Spleen (tissue), 11 donors: ENCODE measurements at regions not wholly inside any gene's neighbourhood (a gene's known extent, or its start where the extent isn't known, plus 50 kb on each side); places are given as distances from the start of the nearest gene placed in this dataset.

Experiments used
- DNase-seq: peaks from one replicate; pipeline ENCODE4 v3.0.0-alpha.2; 2020
- H3K27ac ChIP-seq, 8 donors: fragments of 200-600 bp; sonication (generic) in 7 of 8; 1 replicate in 4 of 8; 2 replicates in 4 of 8; pipeline versions ENCODE4 v1.5.0 to v1.8.0; 2016 to 2021; ENCODE audit warnings: inconsistent platforms in 4 of 8, mild to moderate bottlenecking in 4 of 8, moderate library complexity in 1 of 8
- H3K27me3 ChIP-seq, 7 donors: fragments of 200-600 bp; sonication (generic) in 6 of 7; replicated peaks in 1 of 7; 1 replicate in 4 of 7; 2 replicates in 3 of 7; pipeline versions ENCODE4 v1.5.0 to v1.8.0; 2016 to 2021; ENCODE audit warnings: inconsistent platforms in 3 of 7, mild to moderate bottlenecking in 1 of 7
- H3K36me3 ChIP-seq, 6 donors: fragments of 200-600 bp; sonication (generic) in 5 of 6; 1 replicate in 4 of 6; 2 replicates in 2 of 6; pipeline versions ENCODE4 v1.5.0 to v1.8.0; 2016 to 2021; ENCODE audit warnings: inconsistent platforms in 2 of 6
- H3K4me1 ChIP-seq, 6 donors: fragments of 200-600 bp; sonication (generic) in 5 of 6; 1 replicate in 3 of 6; 2 replicates in 3 of 6; pipeline versions ENCODE4 v1.5.0 to v1.8.0; 2016 to 2021; ENCODE audit warnings: inconsistent platforms in 3 of 6
- H3K4me3 ChIP-seq, 8 donors: fragments of 200-600 bp; sonication (generic) in 7 of 8; 1 replicate in 4 of 8; 2 replicates in 4 of 8; pipeline versions ENCODE4 v1.5.0 to v1.8.0; 2016 to 2021; ENCODE audit warnings: inconsistent platforms in 4 of 8, mild to moderate bottlenecking in 4 of 8, moderate library complexity in 2 of 8
- H3K9me3 ChIP-seq, 8 donors: fragments of 200-600 bp; sonication (generic) in 7 of 8; 1 replicate in 4 of 8; 2 replicates in 4 of 8; pipeline versions ENCODE4 v1.5.0 to v1.8.0; 2016 to 2021; ENCODE audit warnings: inconsistent platforms in 4 of 8
- POLR2A ChIP-seq, 3 donors: fragments of 450-650 bp; IDR thresholded peaks; one replicate each; pipeline ENCODE4 v1.5.1; 2017; ENCODE audit warnings: antibody characterized with exemption in 3 of 3, mild to moderate bottlenecking in 1 of 3
- POLR2AphosphoS5 ChIP-seq, 3 donors: sonication (generic); formaldehyde crosslinking; IDR thresholded peaks; one replicate each; pipeline ENCODE4 v1.5.1; 2017; ENCODE audit warnings: antibody characterized with exemption in 3 of 3
- WGBS, 5 donors: extraction: QIAGEN DNeasy Blood & Tissue Kit in 3 of 5; methylation state at CpG; one replicate each; pipeline versions ENCODE4 v1.1.5 to v1.1.7; 2013 to 2018; 5-methylcytosine and 5-hydroxymethylcytosine counted together
- intact Hi-C: fragments of 100-400 bp; cut with DNase I; formaldehyde crosslinking; loops from one replicate; pipeline ENCODE4 v1.15.0; 2023; ENCODE audit warnings: low total_unique reads
- TF ChIP-seq, protein P1 (sequence below), 11 experiments: fragments of 200-600 bp in 7 of 11; fragments of 450-650 bp in 4 of 11; sonication (generic) in 4 of 11; IDR thresholded peaks in 8 of 11; conservative IDR thresholded peaks in 3 of 11; 1 replicate in 7 of 11; 2 replicates in 4 of 11; pipeline versions ENCODE4 v1.4.0 to v1.8.0; 2016 to 2021; ENCODE audit warnings: antibody characterized with exemption in 11 of 11, inconsistent platforms in 4 of 11, mild to moderate bottlenecking in 1 of 11
- donor health status: healthy with polysubstance abuse.
- donor health status: DM: no; HTN: no; CAD: no; lungs with moderate emphysema.
- donor health status: DM: no; HTN: no; CAD: no.
- donor health status: Bipolar disorder and iron deficiency.
- donor health status: healthy.
- donor health status: DM: no; HTN: no; CAD: no.
- donor health status: DM: yes; HTN: yes; CAD: no.

DNA sequence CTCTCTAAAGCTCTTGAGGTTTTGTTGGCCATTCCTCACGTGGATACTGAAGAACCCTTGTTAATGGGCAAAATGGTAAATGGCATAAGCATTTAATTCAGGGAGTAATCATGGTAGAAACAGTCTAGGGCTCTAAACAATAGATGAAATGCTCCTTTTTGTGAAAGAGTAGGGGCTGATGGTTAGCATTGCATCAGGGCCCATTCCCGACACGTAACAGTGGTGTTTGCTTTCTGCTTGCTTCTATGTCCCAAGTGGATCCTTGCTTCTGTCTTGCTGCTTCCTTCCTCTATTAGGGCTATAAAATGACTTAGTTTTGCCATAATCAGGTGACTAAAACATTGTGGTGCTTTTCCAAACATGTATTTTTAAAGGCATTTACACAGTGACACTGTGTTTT is 230.9 kb upstream of the AFF2 start:
- H3K4me3 ChIP-seq = no peak overlapping the region
- H3K9me3 ChIP-seq = no peaks in the 10 kb centered on the region
- no peaks in the 10 kb centered on the region for H3K36me3 ChIP-seq
- H3K27ac ChIP-seq = no peak overlapping the region
- H3K4me1 ChIP-seq = peaks cover 0 to 6% (median 0%) of the 10 kb centered on the region in 6 donors
- TF ChIP-seq POLR2AphosphoS5 (IDR thresholded peaks at IDR 0.05) = no peak
- TF ChIP-seq, protein P1, sequence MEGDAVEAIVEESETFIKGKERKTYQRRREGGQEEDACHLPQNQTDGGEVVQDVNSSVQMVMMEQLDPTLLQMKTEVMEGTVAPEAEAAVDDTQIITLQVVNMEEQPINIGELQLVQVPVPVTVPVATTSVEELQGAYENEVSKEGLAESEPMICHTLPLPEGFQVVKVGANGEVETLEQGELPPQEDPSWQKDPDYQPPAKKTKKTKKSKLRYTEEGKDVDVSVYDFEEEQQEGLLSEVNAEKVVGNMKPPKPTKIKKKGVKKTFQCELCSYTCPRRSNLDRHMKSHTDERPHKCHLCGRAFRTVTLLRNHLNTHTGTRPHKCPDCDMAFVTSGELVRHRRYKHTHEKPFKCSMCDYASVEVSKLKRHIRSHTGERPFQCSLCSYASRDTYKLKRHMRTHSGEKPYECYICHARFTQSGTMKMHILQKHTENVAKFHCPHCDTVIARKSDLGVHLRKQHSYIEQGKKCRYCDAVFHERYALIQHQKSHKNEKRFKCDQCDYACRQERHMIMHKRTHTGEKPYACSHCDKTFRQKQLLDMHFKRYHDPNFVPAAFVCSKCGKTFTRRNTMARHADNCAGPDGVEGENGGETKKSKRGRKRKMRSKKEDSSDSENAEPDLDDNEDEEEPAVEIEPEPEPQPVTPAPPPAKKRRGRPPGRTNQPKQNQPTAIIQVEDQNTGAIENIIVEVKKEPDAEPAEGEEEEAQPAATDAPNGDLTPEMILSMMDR (IDR thresholded peaks at IDR 0.05 in 8 of 11, conservative IDR thresholded peaks at IDR 0.05 in 3 of 11) = no peak
- TF ChIP-seq POLR2A (IDR thresholded peaks at IDR 0.05) = no peak
- WGBS, 5 donors = 42 to 67% (median 52%) methylated on average over 3 of the region's 3 CpGs
- no peak for DNase-seq
- no peaks in the 10 kb centered on the region for H3K27me3 ChIP-seq
- intact Hi-C loops = no loop called here

DNA sequence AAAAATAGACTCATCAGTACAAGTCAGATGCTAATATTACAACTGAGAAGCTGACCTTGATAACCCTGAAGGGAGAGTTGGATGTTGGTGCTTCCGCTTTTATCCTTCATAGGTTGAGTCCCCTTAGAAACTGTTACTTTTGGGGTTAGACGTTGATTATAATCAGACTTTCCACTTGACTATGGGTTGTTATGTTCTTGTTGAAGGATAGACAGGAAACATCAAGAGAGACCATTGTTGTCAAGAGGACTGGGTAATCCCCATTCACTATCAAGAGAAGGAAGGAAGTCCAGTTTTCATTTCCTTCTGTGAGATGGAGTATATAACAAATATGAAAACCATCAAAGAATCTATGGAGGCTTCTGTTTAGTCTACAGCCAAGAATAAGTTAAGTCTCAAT is 229.9 kb upstream of the AFF2 start:
- intact Hi-C loops = no loop called here

DNA sequence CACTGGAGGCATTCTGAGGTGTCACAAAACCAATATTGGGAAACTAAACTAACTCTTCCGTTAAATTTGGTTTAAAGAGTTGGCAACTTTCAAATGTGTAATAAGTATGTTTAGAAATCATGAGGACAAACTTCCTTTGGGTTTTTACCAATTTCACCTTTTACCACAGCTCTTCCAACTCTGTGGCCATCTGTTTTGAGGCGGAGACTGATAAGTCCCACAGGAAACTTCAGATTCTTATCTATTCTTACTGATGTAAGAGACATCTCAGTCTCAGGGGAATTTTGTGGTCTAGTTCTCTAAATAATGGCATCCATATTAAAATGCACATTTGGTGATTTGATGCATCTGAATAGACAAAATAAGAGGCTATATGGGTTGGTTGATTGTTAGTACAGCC is 229.2 kb upstream of the AFF2 start:
- WGBS, 5 donors = 23 to 61% (median 32%) methylated on average over 2 of the region's 2 CpGs
- Histone ChIP-seq H3K4me3 (no peak overlapping the region), H3K36me3 (no peaks in the 10 kb centered on the region), H3K9me3 (no peaks in the 10 kb centered on the region), H3K27ac (no peak overlapping the region), H3K27me3 (no peaks in the 10 kb centered on the region), H3K4me1 (peaks cover 0 to 6% (median 0%) of the 10 kb centered on the region in 6 donors)
- DNase-seq = no peak
- TF ChIP-seq POLR2A (IDR thresholded peaks at IDR 0.05) (no peak), POLR2AphosphoS5 (IDR thresholded peaks at IDR 0.05) (no peak)
- TF ChIP-seq, protein P1 (IDR thresholded peaks at IDR 0.05 in 8 of 11, conservative IDR thresholded peaks at IDR 0.05 in 3 of 11) = no peak
- intact Hi-C loops = no loop called here

More for the DNA sequence above, 229.9 kb upstream of the AFF2 start:
- Histone ChIP-seq H3K36me3 (no peaks in the 10 kb centered on the region), H3K27me3 (no peaks in the 10 kb centered on the region), H3K27ac (no peak overlapping the region), H3K4me3 (no peak overlapping the region), H3K4me1 (peaks cover 0 to 6% (median 0%) of the 10 kb centered on the region in 6 donors), H3K9me3 (no peaks in the 10 kb centered on the region)
- TF ChIP-seq POLR2AphosphoS5 (IDR thresholded peaks at IDR 0.05) = no peak
- TF ChIP-seq POLR2A (IDR thresholded peaks at IDR 0.05) = no peak
- 40 to 58% (median 49%) methylated on average over 2 of the region's 2 CpGs for WGBS, 5 donors
- no peak for DNase-seq

DNA sequence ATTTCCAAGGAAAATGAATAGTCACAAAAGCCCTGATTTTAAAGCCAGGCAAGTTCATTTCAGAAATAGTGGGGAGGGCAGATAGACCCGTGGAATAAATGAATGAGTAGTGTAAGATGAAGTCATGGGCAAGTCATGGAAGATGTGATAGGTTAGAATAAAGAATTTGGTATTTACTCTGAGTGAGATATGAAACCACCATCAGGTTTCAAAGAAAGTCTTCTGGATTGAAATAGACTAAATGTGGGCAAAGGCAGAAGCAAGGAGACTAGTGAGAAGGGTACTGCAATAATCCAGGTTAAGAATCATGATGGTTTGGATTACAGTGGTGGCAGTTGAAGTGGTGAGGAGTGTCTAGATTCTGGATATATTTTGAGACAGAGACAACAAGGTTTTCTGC is 218.5 kb upstream of the AFF2 start:
- Histone ChIP-seq H3K4me1 (no peaks in the 10 kb centered on the region), H3K36me3 (no peaks in the 10 kb centered on the region), H3K27me3 (no peaks in the 10 kb centered on the region), H3K9me3 (no peaks in the 10 kb centered on the region), H3K4me3 (no peak overlapping the region), H3K27ac (no peak overlapping the region)
- no peak for DNase-seq
- intact Hi-C loops = no loop called here
- TF ChIP-seq, protein P1 (IDR thresholded peaks at IDR 0.05 in 8 of 11, conservative IDR thresholded peaks at IDR 0.05 in 3 of 11) = no peak
- TF ChIP-seq POLR2A (IDR thresholded peaks at IDR 0.05) = no peak
- TF ChIP-seq POLR2AphosphoS5 (IDR thresholded peaks at IDR 0.05) = no peak
- WGBS, 5 donors = 44 to 80% (median 71%) methylated on average over 1 of the region's 1 CpG

DNA sequence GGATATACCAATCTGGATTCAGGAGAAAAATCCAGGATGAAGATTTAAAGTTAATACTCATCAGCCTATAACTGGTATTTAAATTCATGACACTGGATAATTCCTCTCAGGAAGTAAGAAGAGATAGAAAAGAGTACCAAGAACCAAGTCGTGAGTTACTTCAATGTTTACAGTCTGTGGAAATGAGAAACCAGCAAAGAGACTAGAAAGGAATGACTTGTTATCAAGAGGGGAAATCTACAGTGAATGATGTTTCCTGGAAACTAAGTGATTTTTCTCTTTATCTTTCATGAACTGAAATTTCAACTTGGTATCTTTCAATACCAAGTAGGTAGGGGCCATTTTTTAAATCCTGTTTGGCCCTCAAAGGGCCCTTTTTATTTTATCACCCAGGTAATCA is 217.9 kb upstream of the AFF2 start:
- 6 to 37% (median 12%) methylated on average over 1 of the region's 1 CpG for WGBS, 5 donors

More for the DNA sequence above, 217.9 kb upstream of the AFF2 start:
- H3K4me1 ChIP-seq = no peaks in the 10 kb centered on the region
- H3K27ac ChIP-seq = no peak overlapping the region
- H3K27me3 ChIP-seq = no peaks in the 10 kb centered on the region
- no peaks in the 10 kb centered on the region for H3K9me3 ChIP-seq
- TF ChIP-seq POLR2A (IDR thresholded peaks at IDR 0.05) (no peak), POLR2AphosphoS5 (IDR thresholded peaks at IDR 0.05) (no peak)
- TF ChIP-seq, protein P1 (IDR thresholded peaks at IDR 0.05 in 8 of 11, conservative IDR thresholded peaks at IDR 0.05 in 3 of 11) = no peak
- intact Hi-C loops = no loop called here
- H3K4me3 ChIP-seq = no peak overlapping the region
- DNase-seq = no peak
- H3K36me3 ChIP-seq = no peaks in the 10 kb centered on the region
